Endothelial cell of umbilical vein (primary cell): ENCODE measurements at regions not wholly inside any gene's neighbourhood (a gene's known extent, or its start where the extent isn't known, plus 50 kb on each side); places are given as distances from the start of the nearest gene placed in this dataset.

ENCODE experiments used
- BruUV-seq: library from RNA; stranded (reverse); fragments of 400-500 nt; replicated peaks from 2 replicates; lab custom pipeline; 2021; lab: Mats Ljungman, UMichigan
- CTCF ChIA-PET: fragments of 300-600, 350-600 bp; sonication (Branson Sonifier 250); formaldehyde crosslinking; loops from one replicate; lab custom pipeline; 2021; ENCODE audit warnings: antibody characterized with exemption, inconsistent platforms; lab: Charles Lee
- POLR2A ChIA-PET: fragments of 300-600, 350-600 bp; sonication (Branson Sonifier 250); formaldehyde crosslinking; loops from one replicate; lab custom pipeline; 2021; ENCODE audit warnings: antibody characterized with exemption, inconsistent platforms; lab: Charles Lee
- DNase-seq: peaks from one replicate; pipeline ENCODE4 v3.0.0-alpha.2; 2011; ENCODE audit warnings: low read depth, low spot score
- FAIRE-seq: peaks from 2 replicates; lab custom pipeline; 2011; peaks lifted over from hg19 to GRCh38; lab: Jason Lieb, UNC
- H2AFZ ChIP-seq: 2 replicates; pipeline ENCODE4 v1.6.0; 2012; ENCODE audit warnings: low read depth, low read length, control low read depth, inconsistent platforms
- H3K27ac ChIP-seq: 2 replicates; pipeline ENCODE4 v1.5.1; 2011; ENCODE audit warnings: low read depth, mild to moderate bottlenecking, control low read depth, low read length, moderate library complexity; ENCODE audit not compliant: insufficient read depth
- H3K27me3 ChIP-seq, 2 experiments: 2 replicates each; pipeline versions ENCODE4 v1.6.0 to v1.6.1; 2011; ENCODE audit warnings: low read length in 2 of 2, mixed read lengths in 1 of 2; ENCODE audit not compliant: control insufficient read depth in 2 of 2, insufficient read depth in 2 of 2
- H3K36me3 ChIP-seq, 2 experiments: 2 replicates in 1 of 2; 3 replicates in 1 of 2; pipeline ENCODE4 v1.5.1; 2011; ENCODE audit warnings: low read length in 2 of 2, mild to moderate bottlenecking in 1 of 2, moderate library complexity in 1 of 2; ENCODE audit not compliant: control insufficient read depth in 2 of 2, insufficient read depth in 2 of 2; ENCODE audit errors: extremely low read depth in 1 of 2
- H3K4me1 ChIP-seq: 3 replicates; pipeline ENCODE4 v1.5.1; 2011; ENCODE audit warnings: mild to moderate bottlenecking, low read length; ENCODE audit not compliant: control insufficient read depth, insufficient read depth; ENCODE audit errors: extremely low read depth
- H3K4me2 ChIP-seq: 2 replicates; pipeline ENCODE4 v1.6.1; 2011; ENCODE audit warnings: low read length, control low read depth, mixed read lengths; ENCODE audit not compliant: insufficient read depth
- H3K4me3 ChIP-seq, 3 experiments: fragments of 200-600 bp in 1 of 3; sonication (generic), shearing (Covaris generic) in 1 of 3; replicated peaks in 1 of 3; 2 replicates each; pipeline ENCODE4 v1.5.1; 2011 to 2016; ENCODE audit warnings: control low read depth in 3 of 3, low read length in 3 of 3, mild to moderate bottlenecking in 2 of 3, inconsistent platforms in 1 of 3, low read depth in 1 of 3, moderate library complexity in 1 of 3; ENCODE audit not compliant: insufficient read depth in 1 of 3
- H3K79me2 ChIP-seq: 2 replicates; pipeline ENCODE4 v1.6.0; 2012; ENCODE audit warnings: low read length, inconsistent platforms; ENCODE audit not compliant: control insufficient read depth, insufficient read depth
- H3K9ac ChIP-seq: replicated peaks from 2 replicates; pipeline ENCODE3; 2011; ENCODE audit warnings: low read length, control low read depth; ENCODE audit not compliant: insufficient read depth; ENCODE audit errors: extremely low read depth
- H3K9me1 ChIP-seq: replicated peaks from 3 replicates; pipeline ENCODE4 v1.6.0; 2011; ENCODE audit warnings: mild to moderate bottlenecking, low read length; ENCODE audit not compliant: control insufficient read depth, insufficient read depth; ENCODE audit errors: extremely low read depth
- H3K9me3 ChIP-seq: replicated peaks from 2 replicates; pipeline ENCODE4 v1.5.1; 2012; ENCODE audit warnings: low read length, inconsistent platforms; ENCODE audit not compliant: control insufficient read depth, insufficient read depth
- H4K20me1 ChIP-seq: replicated peaks from 2 replicates; pipeline ENCODE3; 2011; ENCODE audit warnings: mild to moderate bottlenecking, low read length; ENCODE audit not compliant: control insufficient read depth, insufficient read depth; ENCODE audit errors: extremely low read depth
- EZH2 ChIP-seq: IDR thresholded peaks from 2 replicates; pipeline ENCODE4 v1.6.1; 2012; ENCODE audit warnings: borderline replicate concordance, low read depth, mild to moderate bottlenecking, moderate library complexity, low read length, inconsistent platforms; ENCODE audit not compliant: severe bottlenecking
- FOS ChIP-seq: IDR thresholded peaks from 2 replicates; pipeline ENCODE4 v1.6.1; 2011; ENCODE audit warnings: mild to moderate bottlenecking, low read length, moderate library complexity, borderline replicate concordance; ENCODE audit not compliant: insufficient read depth
- GATA2 ChIP-seq: IDR thresholded peaks from 2 replicates; pipeline ENCODE4 v1.7.0; 2011; ENCODE audit warnings: low read depth, mild to moderate bottlenecking, moderate library complexity, mixed read lengths, low read length; ENCODE audit not compliant: insufficient read length, insufficient read depth
- JUN ChIP-seq: IDR thresholded peaks from 2 replicates; pipeline ENCODE4 v1.6.1; 2011; ENCODE audit warnings: borderline replicate concordance, low read depth; ENCODE audit not compliant: insufficient read length, insufficient read depth
- MAX ChIP-seq: IDR thresholded peaks from 2 replicates; pipeline ENCODE4 v1.6.1; 2011; ENCODE audit not compliant: insufficient read depth, insufficient read length
- MYC ChIP-seq: IDR thresholded peaks from one replicate; pipeline ENCODE4 v1.6.1; 2011; ENCODE audit warnings: mild to moderate bottlenecking, low read depth, low read length
- POLR2A ChIP-seq: IDR thresholded peaks from 2 replicates; pipeline ENCODE4 v1.6.1; 2012; ENCODE audit warnings: low read depth, mild to moderate bottlenecking, control low read depth, low read length
- POLR2AphosphoS5 ChIP-seq: IDR thresholded peaks from 2 replicates; pipeline ENCODE4 v1.6.1; 2012; ENCODE audit warnings: low read depth, mild to moderate bottlenecking, control low read depth, low read length, moderate library complexity; ENCODE audit not compliant: insufficient read depth
- dilution Hi-C: fragments of 300-500 bp; cut with MboI; formaldehyde crosslinking; loops from one replicate; pipeline ENCODE4 v1.15.0; 2019; ENCODE audit warnings: low sequenced_read_pairs; ENCODE audit not compliant: extremely low pct_ligation_motif_present
- intact Hi-C: fragments of 100-400 bp; cut with micrococcal nuclease; formaldehyde crosslinking; loops from one replicate; pipeline ENCODE4 v1.10.0; 2022
- TF ChIP-seq, protein P1 (sequence below), 2 donors: IDR thresholded peaks; 1 replicate in 1 of 2; 2 replicates in 1 of 2; pipeline ENCODE4 v1.5.1; 2011; ENCODE audit warnings: low read length in 2 of 2, mild to moderate bottlenecking in 2 of 2, moderate library complexity in 2 of 2, control low read depth in 1 of 2, inconsistent platforms in 1 of 2, low read depth in 1 of 2; ENCODE audit not compliant: insufficient read depth in 1 of 2; ENCODE audit errors: extremely low read depth in 1 of 2

DNA sequence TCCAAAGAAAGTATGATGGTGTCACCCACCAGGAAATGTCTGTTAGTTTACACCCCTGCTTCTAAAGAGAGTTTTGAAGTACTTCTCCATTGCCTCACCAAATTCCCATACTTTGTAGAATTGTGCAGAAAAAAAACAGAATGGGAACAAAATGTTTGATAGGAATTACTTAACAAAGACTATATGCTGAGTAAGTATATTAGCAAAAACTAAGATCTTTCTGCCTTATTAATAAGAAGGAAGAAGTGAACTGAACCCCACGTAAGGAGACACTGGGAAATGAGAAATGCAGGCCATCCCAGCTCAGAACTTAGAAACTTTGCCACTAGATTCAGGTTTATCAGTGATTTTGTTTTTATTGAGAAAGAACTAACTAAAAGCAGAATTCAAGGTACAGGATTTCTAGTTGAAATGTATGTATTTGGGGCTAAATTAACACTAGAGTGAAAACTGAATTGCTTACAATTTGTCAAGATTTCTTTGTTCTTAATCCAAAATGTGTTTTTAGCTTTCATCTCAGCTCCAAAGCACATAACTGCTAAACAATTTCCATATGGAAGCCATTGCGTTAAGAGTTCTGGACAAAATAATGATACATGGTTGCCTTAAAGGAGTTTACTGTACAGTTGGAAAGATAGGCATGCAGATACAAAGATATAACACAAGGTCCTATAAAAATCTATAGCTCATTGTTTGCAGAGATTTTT is 102.7 kb upstream of the BMP5 start:
- peaks cover 3% of the 10 kb centered on the region for H3K4me1 ChIP-seq
- H3K9me3 ChIP-seq, result no peaks in the 10 kb centered on the region
- DNase-seq, result no peak
- H3K27ac ChIP-seq, result no peak overlapping the region
- TF ChIP-seq EZH2, result no peak
- no peak for TF ChIP-seq MYC
- TF ChIP-seq FOS, result no peak
- TF ChIP-seq MAX, result no peak
- TF ChIP-seq JUN, result no peak
- TF ChIP-seq, protein P1, sequence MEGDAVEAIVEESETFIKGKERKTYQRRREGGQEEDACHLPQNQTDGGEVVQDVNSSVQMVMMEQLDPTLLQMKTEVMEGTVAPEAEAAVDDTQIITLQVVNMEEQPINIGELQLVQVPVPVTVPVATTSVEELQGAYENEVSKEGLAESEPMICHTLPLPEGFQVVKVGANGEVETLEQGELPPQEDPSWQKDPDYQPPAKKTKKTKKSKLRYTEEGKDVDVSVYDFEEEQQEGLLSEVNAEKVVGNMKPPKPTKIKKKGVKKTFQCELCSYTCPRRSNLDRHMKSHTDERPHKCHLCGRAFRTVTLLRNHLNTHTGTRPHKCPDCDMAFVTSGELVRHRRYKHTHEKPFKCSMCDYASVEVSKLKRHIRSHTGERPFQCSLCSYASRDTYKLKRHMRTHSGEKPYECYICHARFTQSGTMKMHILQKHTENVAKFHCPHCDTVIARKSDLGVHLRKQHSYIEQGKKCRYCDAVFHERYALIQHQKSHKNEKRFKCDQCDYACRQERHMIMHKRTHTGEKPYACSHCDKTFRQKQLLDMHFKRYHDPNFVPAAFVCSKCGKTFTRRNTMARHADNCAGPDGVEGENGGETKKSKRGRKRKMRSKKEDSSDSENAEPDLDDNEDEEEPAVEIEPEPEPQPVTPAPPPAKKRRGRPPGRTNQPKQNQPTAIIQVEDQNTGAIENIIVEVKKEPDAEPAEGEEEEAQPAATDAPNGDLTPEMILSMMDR (IDR thresholded peaks at IDR 0.05; ENCODE audit: extremely low read depth in 1 of 2, insufficient read depth in 1 of 2, low read depth in 1 of 2, low read length in 2 of 2), result no peak
- no peak for TF ChIP-seq POLR2AphosphoS5
- no peak for TF ChIP-seq POLR2A
- TF ChIP-seq GATA2, result no peak
- H3K4me2 ChIP-seq, result no peak overlapping the region
- H3K4me3 ChIP-seq, result no peak overlapping the region
- FAIRE-seq, result no peak
- BruUV-seq, result no TSS peak
- H2AFZ ChIP-seq, result no peak overlapping the region
- ChIA-PET POLR2A (no interaction called here), CTCF (interaction anchor here (1.1 to 4.1 kb wide), 7 partner anchors 15 to 701 kb away, joined by 3 to 88 read pairs (median 5); partner anchors contain the start of gene COL21A1)
- no peak overlapping the region for H3K9ac ChIP-seq
- no peaks in the 10 kb centered on the region for H3K36me3 ChIP-seq
- intact Hi-C loops (no loop called here), dilution Hi-C loops (no loop called here)
- no peaks in the 10 kb centered on the region for H3K27me3 ChIP-seq
- H4K20me1 ChIP-seq, result no peaks in the 10 kb centered on the region
- peaks cover 2% of the 10 kb centered on the region for H3K9me1 ChIP-seq
- H3K79me2 ChIP-seq, result no peaks in the 10 kb centered on the region
